GM12878 (cell line): ENCODE measurements at regions not wholly inside any gene's neighbourhood (a gene's known extent, or its start where the extent isn't known, plus 50 kb on each side); places are given as distances from the start of the nearest gene placed in this dataset.

Source experiments
- ATAC-seq: fragments of 200-7000 bp; cut with Tn5 transposase; 3 replicates; pipeline ENCODE4 v1.9.1; 2020; ENCODE audit warnings: mild to moderate bottlenecking, moderate library complexity
- BruUV-seq: library from RNA; stranded (reverse); fragments of 400-500 nt; replicated peaks from 2 replicates; lab custom pipeline; 2021; lab: Mats Ljungman, UMichigan
- CTCF ChIA-PET: fragments of 300-600 bp; sonication (Branson Sonifier 250); formaldehyde crosslinking; extraction: SDS; loops from one replicate; lab custom pipeline; 2021; ENCODE audit warnings: inconsistent platforms; lab: Yijun Ruan, JAX
- POLR2A ChIA-PET: fragments of 350-600 bp; formaldehyde crosslinking; extraction: SDS; loops from one replicate; lab custom pipeline; 2021; ENCODE audit warnings: inconsistent platforms; lab: Charles Lee
- RAD21 ChIA-PET: fragments of 300-600 bp; sonication (Branson Sonifier 250); formaldehyde crosslinking; loops from one replicate; lab custom pipeline; 2023; ENCODE audit warnings: antibody characterized with exemption; ENCODE audit not compliant: unreplicated experiment; lab: Charles Lee
- SMC1A ChIA-PET: fragments of 300-600 bp; sonication (Branson Sonifier 250); formaldehyde crosslinking; loops from one replicate; lab custom pipeline; 2023; ENCODE audit not compliant: unreplicated experiment, uncharacterized antibody; lab: Charles Lee
- DNase-seq: peaks from one replicate; pipeline ENCODE4 v3.0.0-alpha.2; 2011; ENCODE audit warnings: low read depth, low spot score
- FAIRE-seq: peaks from 3 replicates; lab custom pipeline; 2011; peaks lifted over from hg19 to GRCh38; lab: Jason Lieb, UNC
- H2AFZ ChIP-seq: 2 replicates; pipeline ENCODE4 v1.6.0; 2011; ENCODE audit warnings: low read depth, low read length, control low read depth; ENCODE audit not compliant: control insufficient read depth
- H3K27ac ChIP-seq: 2 replicates; pipeline ENCODE4 v1.5.1; 2011; ENCODE audit warnings: control low read depth; ENCODE audit not compliant: control insufficient read depth, insufficient read depth
- H3K27me3 ChIP-seq, 2 experiments: replicated peaks in 1 of 2; 2 replicates each; pipeline versions ENCODE4 v1.6.0 to v1.6.1; 2011; ENCODE audit warnings: low read length in 1 of 2; ENCODE audit not compliant: control insufficient read depth in 2 of 2, insufficient read depth in 2 of 2
- H3K36me3 ChIP-seq, 2 experiments: 2 replicates each; pipeline ENCODE4 v1.5.1; 2011; ENCODE audit warnings: low read length in 1 of 2; ENCODE audit not compliant: control insufficient read depth in 2 of 2, insufficient read depth in 2 of 2
- H3K4me1 ChIP-seq: 2 replicates; pipeline ENCODE4 v1.6.1; 2011; ENCODE audit warnings: mild to moderate bottlenecking, low read length, moderate library complexity, mixed read lengths; ENCODE audit not compliant: control insufficient read depth, insufficient read depth
- H3K4me2 ChIP-seq: 2 replicates; pipeline ENCODE4 v1.6.0; 2011; ENCODE audit warnings: control low read depth; ENCODE audit not compliant: control insufficient read depth, insufficient read depth
- H3K4me3 ChIP-seq: fragments of 200-600 bp; sonication (generic); 2 replicates; pipeline ENCODE4 v1.5.1; 2016
- H3K79me2 ChIP-seq: 2 replicates; pipeline ENCODE4 v1.6.0; 2011; ENCODE audit warnings: low read length; ENCODE audit not compliant: control insufficient read depth, insufficient read depth
- H3K9ac ChIP-seq: 2 replicates; pipeline ENCODE4 v1.8.0; 2011; ENCODE audit warnings: low read length, control low read depth, mixed read lengths; ENCODE audit not compliant: control insufficient read depth, insufficient read depth
- H3K9me3 ChIP-seq: replicated peaks from 3 replicates; pipeline ENCODE4 v1.5.1; 2011; ENCODE audit warnings: mild to moderate bottlenecking, low read length; ENCODE audit not compliant: control insufficient read depth, insufficient read depth
- H4K20me1 ChIP-seq: 2 replicates; pipeline ENCODE4 v1.6.0; 2011; ENCODE audit not compliant: control insufficient read depth, insufficient read depth
- BACH1 ChIP-seq: fragments of 450-650 bp; IDR thresholded peaks from 2 replicates; pipeline ENCODE4 v1.6.1; 2017; ENCODE audit warnings: mild to moderate bottlenecking, borderline replicate concordance
- BMI1 ChIP-seq: fragments of 450-650 bp; IDR thresholded peaks from 2 replicates; pipeline ENCODE4 v1.6.1; 2016; ENCODE audit warnings: mild to moderate bottlenecking, moderate library complexity, borderline replicate concordance
- CBFB ChIP-seq: IDR thresholded peaks from 2 replicates; pipeline ENCODE4 v1.6.1; 2016; ENCODE audit warnings: antibody characterized with exemption, low read depth
- CREM ChIP-seq: IDR thresholded peaks from 2 replicates; pipeline ENCODE4 v1.6.1; 2014; ENCODE audit warnings: antibody characterized with exemption, low read depth
- CTCF ChIP-seq, 3 experiments: IDR thresholded peaks in 2 of 3; conservative IDR thresholded peaks in 1 of 3; 2 replicates each; pipeline ENCODE4 v1.5.1; 2011; ENCODE audit warnings: low read depth in 3 of 3, low read length in 3 of 3, mild to moderate bottlenecking in 3 of 3, control low read depth in 2 of 3, moderate library complexity in 2 of 3, inconsistent platforms in 1 of 3, mixed read lengths in 1 of 3; ENCODE audit not compliant: control insufficient read depth in 2 of 3, insufficient read depth in 1 of 3; ENCODE audit errors: extremely low read depth in 1 of 3
- E2F8 ChIP-seq: fragments of 450-650 bp; IDR thresholded peaks from 2 replicates; pipeline ENCODE4 v1.6.1; 2018; ENCODE audit warnings: mild to moderate bottlenecking, low read depth, moderate library complexity; ENCODE audit not compliant: partially characterized antibody
- HDAC6 ChIP-seq: fragments of 200-600 bp; sonication (generic); IDR thresholded peaks from one replicate; pipeline ENCODE4 v1.8.0; 2017; ENCODE audit warnings: antibody characterized with exemption; ENCODE audit not compliant: unreplicated experiment
- MXI1 ChIP-seq: fragments of 150-350 bp; IDR thresholded peaks from 2 replicates; pipeline ENCODE4 v1.6.1; 2011; ENCODE audit warnings: low read depth, mild to moderate bottlenecking, inconsistent platforms, low read length, improper control_type of control experiment
- MYB ChIP-seq: fragments of 150-350 bp; IDR thresholded peaks from 2 replicates; pipeline ENCODE4 v1.6.1; 2014; ENCODE audit warnings: mild to moderate bottlenecking, low read depth, low read length, borderline replicate concordance
- NFYA ChIP-seq: IDR thresholded peaks from 2 replicates; pipeline ENCODE4 v1.6.1; 2011; ENCODE audit warnings: low read depth, mild to moderate bottlenecking, low read length, improper control_type of control experiment, borderline replicate concordance
- PML ChIP-seq: IDR thresholded peaks from 2 replicates; pipeline ENCODE4 v1.6.1; 2012; ENCODE audit warnings: low read length, inconsistent platforms
- POU2F2 ChIP-seq: IDR thresholded peaks from 3 replicates; pipeline ENCODE4 v1.6.1; 2011; ENCODE audit warnings: low read depth, mild to moderate bottlenecking, low read length, borderline replicate concordance
- RAD21 ChIP-seq: IDR thresholded peaks from 2 replicates; pipeline ENCODE4 v1.6.1; 2011; ENCODE audit warnings: mild to moderate bottlenecking, low read depth, low read length, moderate library complexity; ENCODE audit not compliant: insufficient read depth
- RFX5 ChIP-seq: IDR thresholded peaks from 2 replicates; pipeline ENCODE4 v1.6.1; 2011; ENCODE audit warnings: low read depth, low read length, improper control_type of control experiment
- STAT1 ChIP-seq: fragments of 450-650 bp; conservative IDR thresholded peaks from 2 replicates; pipeline ENCODE4 v1.6.1; 2014; ENCODE audit warnings: antibody characterized with exemption, mild to moderate bottlenecking
- TCF12 ChIP-seq: IDR thresholded peaks from 2 replicates; pipeline ENCODE4 v1.6.1; 2011; ENCODE audit warnings: low read depth, mild to moderate bottlenecking, low read length
- ZNF217 ChIP-seq: fragments of 450-650 bp; IDR thresholded peaks from 2 replicates; pipeline ENCODE4 v1.6.1; 2017; ENCODE audit warnings: antibody characterized with exemption, mild to moderate bottlenecking
- ZNF384 ChIP-seq: IDR thresholded peaks from 2 replicates; pipeline ENCODE4 v1.6.1; 2012; ENCODE audit warnings: low read depth, mild to moderate bottlenecking, low read length, improper control_type of control experiment, borderline replicate concordance
- WGBS: methylation state at CpG from one replicate; pipeline ENCODE4 v1.1.6; 2016; ENCODE audit warnings: low lambda C conversion rate; ENCODE audit not compliant: insufficient replicate concordance, insufficient coverage; ENCODE audit errors: missing lambda C conversion rate; 5-methylcytosine and 5-hydroxymethylcytosine counted together
- in situ Hi-C: fragments of 300-500 bp; cut with MboI; formaldehyde crosslinking; loops from 9 replicates; pipeline ENCODE4 v1.14.3; 2018; ENCODE audit warnings: mixed read lengths
- intact Hi-C: fragments of 100-400 bp; cut with micrococcal nuclease; formaldehyde crosslinking; loops from one replicate; pipeline ENCODE4 v1.14.2; 2022; ENCODE audit not compliant: unreplicated experiment
- TF ChIP-seq, protein P1 (sequence below): IDR thresholded peaks from 2 replicates; pipeline ENCODE4 v1.6.1; 2012; ENCODE audit warnings: low read depth, low read length, improper control_type of control experiment
- TF ChIP-seq, protein P2 (sequence below): IDR thresholded peaks from 2 replicates; pipeline ENCODE4 v1.6.1; 2011; ENCODE audit warnings: borderline replicate concordance, low read depth, mild to moderate bottlenecking, moderate library complexity, low read length; ENCODE audit not compliant: insufficient read depth, poor library complexity, severe bottlenecking

DNA sequence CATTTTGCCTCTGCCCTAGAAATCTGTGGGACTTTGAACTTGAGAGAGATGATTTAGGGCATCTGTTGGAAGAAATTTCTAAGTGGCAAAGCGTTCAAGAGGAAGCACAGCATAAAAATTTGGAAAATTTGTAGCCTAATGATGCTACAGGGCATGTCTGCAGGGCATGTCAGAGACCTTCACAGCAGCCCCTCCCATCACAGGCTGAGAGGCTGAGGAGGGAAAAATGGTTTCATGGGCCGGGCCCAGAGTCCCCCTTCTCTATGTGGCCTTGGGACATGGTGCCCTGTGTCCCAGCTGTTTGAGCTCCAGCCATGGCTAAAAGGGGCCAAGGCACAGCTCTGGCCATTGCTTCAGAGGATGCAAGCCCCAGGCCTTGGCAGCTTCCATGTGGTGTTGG is 203.0 kb downstream of the STK31 start:
- Histone ChIP-seq H3K9me3 (no peaks in the 10 kb centered on the region), H3K27me3 (no peaks in the 10 kb centered on the region), H3K36me3 (no peaks in the 10 kb centered on the region), H3K4me3 (no peak overlapping the region), H3K27ac (no peak overlapping the region), H4K20me1 (no peaks in the 10 kb centered on the region), H3K9ac (no peak overlapping the region), H2AFZ (no peak overlapping the region), H3K4me2 (no peak overlapping the region), H3K4me1 (no peaks in the 10 kb centered on the region), H3K79me2 (no peaks in the 10 kb centered on the region)
- 0% methylated on average over 2 of the region's 2 CpGs for WGBS
- no peak for DNase-seq
- BruUV-seq, result no TSS peak
- TF ChIP-seq PML, result no peak
- TF ChIP-seq RAD21, result no peak
- TF ChIP-seq CTCF (IDR thresholded peaks at IDR 0.05 in 2 of 3, conservative IDR thresholded peaks at IDR 0.05 in 1 of 3; ENCODE audit: control insufficient read depth in 2 of 3, extremely low read depth in 1 of 3, insufficient read depth in 1 of 3, low read depth in 3 of 3, low read length in 3 of 3), result no peak
- TF ChIP-seq STAT1, result no peak
- no peak for TF ChIP-seq RFX5
- no peak for TF ChIP-seq BACH1
- TF ChIP-seq E2F8, result no peak
- TF ChIP-seq NFYA, result no peak
- TF ChIP-seq ZNF217, result no peak
- TF ChIP-seq HDAC6, result no peak
- no peak for TF ChIP-seq CREM
- no peak for TF ChIP-seq POU2F2
- TF ChIP-seq BMI1, result no peak
- TF ChIP-seq, protein P1, sequence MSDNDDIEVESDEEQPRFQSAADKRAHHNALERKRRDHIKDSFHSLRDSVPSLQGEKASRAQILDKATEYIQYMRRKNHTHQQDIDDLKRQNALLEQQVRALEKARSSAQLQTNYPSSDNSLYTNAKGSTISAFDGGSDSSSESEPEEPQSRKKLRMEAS, result no peak
- no peak for TF ChIP-seq MYB
- TF ChIP-seq, protein P2, sequence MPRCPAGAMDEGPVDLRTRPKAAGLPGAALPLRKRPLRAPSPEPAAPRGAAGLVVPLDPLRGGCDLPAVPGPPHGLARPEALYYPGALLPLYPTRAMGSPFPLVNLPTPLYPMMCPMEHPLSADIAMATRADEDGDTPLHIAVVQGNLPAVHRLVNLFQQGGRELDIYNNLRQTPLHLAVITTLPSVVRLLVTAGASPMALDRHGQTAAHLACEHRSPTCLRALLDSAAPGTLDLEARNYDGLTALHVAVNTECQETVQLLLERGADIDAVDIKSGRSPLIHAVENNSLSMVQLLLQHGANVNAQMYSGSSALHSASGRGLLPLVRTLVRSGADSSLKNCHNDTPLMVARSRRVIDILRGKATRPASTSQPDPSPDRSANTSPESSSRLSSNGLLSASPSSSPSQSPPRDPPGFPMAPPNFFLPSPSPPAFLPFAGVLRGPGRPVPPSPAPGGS, result no peak
- TF ChIP-seq ZNF384, result no peak
- no peak for TF ChIP-seq MXI1
- no peak for TF ChIP-seq CBFB
- TF ChIP-seq TCF12, result no peak
- SMC1A ChIA-PET, result no interaction called here
- RAD21 ChIA-PET, result no interaction called here
- POLR2A ChIA-PET, result no interaction called here
- intact Hi-C loops, result no loop called here
- FAIRE-seq, result no peak
- CTCF ChIA-PET, result no interaction called here
- in situ Hi-C loops, result no loop called here
- no peak for ATAC-seq
